ENCODE measurements at regions not wholly inside any gene's neighbourhood (a gene's known extent, or its start where the extent isn't known, plus 50 kb on each side); places are given as distances from the start of the nearest gene placed in this dataset.

- no peak for DNase-seq
Observed at GRCh38 chr1:4330805-4331766, 323.3 kb upstream of the AJAP1 start.

- no peak for DNase-seq
Observed at GRCh38 chr1:4331767-4332163, 322.6 kb upstream of the AJAP1 start.

- no peak for DNase-seq
Observed at GRCh38 chr1:4336507-4336906, 317.9 kb upstream of the AJAP1 start.

- no peak for DNase-seq
Observed at GRCh38 chr1:4341421-4341820, 313.0 kb upstream of the AJAP1 start.

- DNase-seq, result no peak
Observed at GRCh38 chr1:4344065-4344732, 310.2 kb upstream of the AJAP1 start.

GRCh38 chr1:4345094-4345493, 309.3 kb upstream of the AJAP1 start:
- no peak for DNase-seq

- no peak for DNase-seq
Observed at GRCh38 chr1:4346131-4346530, 308.3 kb upstream of the AJAP1 start.

- no peak for DNase-seq
Observed at GRCh38 chr1:4351453-4351852, 303.0 kb upstream of the AJAP1 start.

- DNase-seq, result no peak
Observed at GRCh38 chr1:4353090-4353856, 301.1 kb upstream of the AJAP1 start.

GRCh38 chr1:4355839-4356238, 298.6 kb upstream of the AJAP1 start:
- no peak for DNase-seq

GRCh38 chr1:4362314-4363044, 291.9 kb upstream of the AJAP1 start:
- no peak for DNase-seq

GRCh38 chr1:4366091-4366490, 288.3 kb upstream of the AJAP1 start:
- DNase-seq, result no peak

GRCh38 chr1:4367230-4367777, 287.1 kb upstream of the AJAP1 start:
- no peak for DNase-seq

GRCh38 chr1:4369335-4369734, 285.1 kb upstream of the AJAP1 start:
- no peak for DNase-seq

- no peak for DNase-seq
Observed at GRCh38 chr1:4371849-4372248, 282.6 kb upstream of the AJAP1 start.

- DNase-seq, result no peak
Observed at GRCh38 chr1:4375812-4376211, 278.6 kb upstream of the AJAP1 start.

GRCh38 chr1:4379451-4380175, 274.8 kb upstream of the AJAP1 start:
- no peak for DNase-seq

- no peak for DNase-seq
Observed at GRCh38 chr1:4380564-4381168, 273.7 kb upstream of the AJAP1 start.

GRCh38 chr1:4393191-4393590, 261.2 kb upstream of the AJAP1 start:
- DNase-seq, result no peak

GRCh38 chr1:4394366-4394765, 260.0 kb upstream of the AJAP1 start:
- DNase-seq, result no peak

GRCh38 chr1:4395158-4395557, 259.3 kb upstream of the AJAP1 start:
- DNase-seq, result peak; percentile 25

Data from NCI-H2029 treated with DMSO at 0.1 percent for 48 hours (cell line).